ENCODE measurements at regions not wholly inside any gene's neighbourhood (a gene's known extent, or its start where the extent isn't known, plus 50 kb on each side); places are given as distances from the start of the nearest gene placed in this dataset.

- TF ChIP-seq ZNF274 (IDR thresholded peaks at IDR 0.05; ENCODE audit: insufficient read depth, insufficient read length) (no peak), TAF1 (IDR thresholded peaks at IDR 0.05; ENCODE audit: borderline replicate concordance, low read depth, low read length) (no peak), KAT2A (conservative IDR thresholded peaks at IDR 0.05; ENCODE audit: control insufficient read depth, low read depth, low read length) (no peak), CTCF (IDR thresholded peaks at IDR 0.05 in 2 of 3, conservative IDR thresholded peaks at IDR 0.05 in 1 of 3; ENCODE audit: control insufficient read depth in 2 of 3, extremely low read depth in 1 of 3, insufficient read depth in 1 of 3, low read depth in 3 of 3, low read length in 3 of 3) (no peak), FOS (IDR thresholded peaks at IDR 0.05; ENCODE audit: borderline replicate concordance, extremely low read depth, insufficient read length) (no peak), USF1 (IDR thresholded peaks at IDR 0.05; ENCODE audit: borderline replicate concordance, extremely low read length, insufficient read depth, low read depth, low read length) (no peak), IRF4 (IDR thresholded peaks at IDR 0.05; ENCODE audit: low read depth, low read length) (no peak), SRF (IDR thresholded peaks at IDR 0.05; ENCODE audit: low read depth in 2 of 2, low read length in 2 of 2) (no peak), YBX1 (IDR thresholded peaks at IDR 0.05) (no peak), SPI1 (IDR thresholded peaks at IDR 0.05; ENCODE audit: borderline replicate concordance, insufficient read depth, low read depth, low read length) (no peak), ATF3 (IDR thresholded peaks at IDR 0.05; ENCODE audit: borderline replicate concordance, extremely low read depth, low read depth, low read length) (no peak), NR2C1 (IDR thresholded peaks at IDR 0.05) (no peak), RAD21 (IDR thresholded peaks at IDR 0.05; ENCODE audit: insufficient read depth, low read depth, low read length) (no peak), POU2F2 (IDR thresholded peaks at IDR 0.05; ENCODE audit: borderline replicate concordance, low read depth, low read length) (no peak)
Observed at GRCh38 chr13:68944272-68944671, 1163.4 kb upstream of the ATXN8OS start.
